DND-41 (cell line): ENCODE measurements at regions not wholly inside any gene's neighbourhood (a gene's known extent, or its start where the extent isn't known, plus 50 kb on each side); places are given as distances from the start of the nearest gene placed in this dataset.

Experiments
- EZH2 ChIP-seq: IDR thresholded peaks from 3 replicates; pipeline ENCODE4 v1.6.1; 2012; ENCODE audit warnings: borderline replicate concordance, low read depth, mild to moderate bottlenecking, moderate library complexity, low read length, inconsistent platforms; ENCODE audit not compliant: severe bottlenecking
- TF ChIP-seq, protein P1 (sequence below): IDR thresholded peaks from 2 replicates; pipeline ENCODE4 v1.5.1; 2012; ENCODE audit warnings: borderline replicate concordance, low read length, moderate library complexity, mild to moderate bottlenecking; ENCODE audit not compliant: poor library complexity, severe bottlenecking; ENCODE audit errors: extremely low read depth

DNA sequence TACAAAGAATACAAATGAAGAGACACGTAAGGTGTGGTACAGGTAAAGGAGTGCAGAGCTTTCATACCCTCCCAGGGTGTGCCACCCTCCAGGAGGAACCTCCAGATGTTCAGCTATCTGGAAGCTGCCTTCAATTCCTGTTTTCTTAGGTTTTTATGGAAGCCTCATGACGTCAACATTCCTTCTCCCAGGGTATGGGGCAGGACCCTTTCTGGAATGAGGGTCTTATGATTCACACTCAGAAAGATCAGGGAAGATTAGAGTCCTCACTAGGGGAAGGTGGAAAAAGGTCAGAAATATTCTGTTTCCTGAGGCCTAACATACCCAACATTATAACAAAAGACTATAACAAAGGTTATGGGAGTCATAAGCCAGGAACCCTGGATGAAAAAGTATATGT is 99.8 kb upstream of the PLCL2 start:
- no peak for TF ChIP-seq EZH2
- TF ChIP-seq, protein P1, sequence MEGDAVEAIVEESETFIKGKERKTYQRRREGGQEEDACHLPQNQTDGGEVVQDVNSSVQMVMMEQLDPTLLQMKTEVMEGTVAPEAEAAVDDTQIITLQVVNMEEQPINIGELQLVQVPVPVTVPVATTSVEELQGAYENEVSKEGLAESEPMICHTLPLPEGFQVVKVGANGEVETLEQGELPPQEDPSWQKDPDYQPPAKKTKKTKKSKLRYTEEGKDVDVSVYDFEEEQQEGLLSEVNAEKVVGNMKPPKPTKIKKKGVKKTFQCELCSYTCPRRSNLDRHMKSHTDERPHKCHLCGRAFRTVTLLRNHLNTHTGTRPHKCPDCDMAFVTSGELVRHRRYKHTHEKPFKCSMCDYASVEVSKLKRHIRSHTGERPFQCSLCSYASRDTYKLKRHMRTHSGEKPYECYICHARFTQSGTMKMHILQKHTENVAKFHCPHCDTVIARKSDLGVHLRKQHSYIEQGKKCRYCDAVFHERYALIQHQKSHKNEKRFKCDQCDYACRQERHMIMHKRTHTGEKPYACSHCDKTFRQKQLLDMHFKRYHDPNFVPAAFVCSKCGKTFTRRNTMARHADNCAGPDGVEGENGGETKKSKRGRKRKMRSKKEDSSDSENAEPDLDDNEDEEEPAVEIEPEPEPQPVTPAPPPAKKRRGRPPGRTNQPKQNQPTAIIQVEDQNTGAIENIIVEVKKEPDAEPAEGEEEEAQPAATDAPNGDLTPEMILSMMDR: no peak
